ENCODE measurements at regions not wholly inside any gene's neighbourhood (a gene's known extent, or its start where the extent isn't known, plus 50 kb on each side); places are given as distances from the start of the nearest gene placed in this dataset.
"Not testable (repeated sequence)": the region's sequence is repeated elsewhere in the genome, so short reads cannot be mapped to it uniquely, and the experiment has no call there.

GRCh38 chr6:163776906-163777686 is 362.6 kb downstream of the QKI start:
- no peak for DNase-seq

DNA sequence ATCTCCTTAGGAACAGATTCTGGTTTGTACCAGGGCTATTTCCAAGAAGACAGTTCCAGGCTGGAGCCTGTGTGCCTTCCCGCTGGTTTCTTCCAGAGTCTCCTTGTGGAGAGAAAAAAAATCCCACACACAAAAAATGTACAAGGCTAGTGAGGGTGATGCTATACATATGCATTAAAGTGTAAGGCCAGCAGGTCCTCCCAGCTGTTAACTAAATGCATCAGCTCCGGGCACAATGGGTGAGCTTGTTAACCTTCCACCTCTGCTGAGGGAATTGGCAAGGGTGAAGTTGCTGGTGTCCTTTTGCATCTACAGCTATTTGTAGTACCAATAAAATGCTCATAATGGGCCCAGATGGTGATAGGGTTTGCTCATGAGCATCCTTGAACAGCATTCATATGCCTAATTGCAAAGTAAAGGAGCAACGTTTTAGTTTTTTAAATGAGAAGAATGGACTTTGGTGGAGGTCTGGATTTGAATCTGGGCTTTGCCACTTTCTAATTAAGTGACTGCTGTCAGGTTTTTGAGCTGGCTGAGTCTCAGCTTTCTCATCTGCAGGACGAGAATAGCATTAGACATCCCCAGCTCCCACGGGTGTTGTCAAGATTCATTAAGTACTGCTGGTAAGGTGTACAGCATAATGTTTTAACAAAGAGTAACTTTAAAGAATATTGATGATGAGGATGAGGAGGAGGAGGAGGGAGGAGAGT is 361.8 kb downstream of the QKI start:
- DNase-seq, result no peak

- DNase-seq, result no peak
Measured at GRCh38 chr6:163775313-163775712, 360.8 kb downstream of the QKI start.

DNA sequence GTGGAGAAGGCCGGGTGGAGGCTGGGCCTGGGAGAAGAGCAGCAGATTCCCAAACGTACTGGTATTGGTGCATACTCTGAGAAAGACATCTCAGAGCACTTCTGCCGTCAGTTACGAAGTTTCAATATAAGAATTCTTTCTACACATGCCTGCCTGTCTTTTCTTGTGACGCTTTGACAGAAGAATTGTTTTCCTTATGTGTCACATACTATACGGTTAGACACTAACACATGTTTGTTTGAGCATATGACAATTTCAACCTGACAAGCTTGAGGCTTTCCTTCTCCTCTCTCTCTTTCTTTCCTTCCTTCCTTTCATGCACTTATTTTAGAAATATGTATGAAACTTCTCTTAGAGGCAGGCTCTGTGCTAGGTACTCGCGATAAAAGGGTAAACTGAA is 360.0 kb downstream of the QKI start:
- no peak for DNase-seq

GRCh38 chr6:163773646-163774045 is 359.1 kb downstream of the QKI start:
- DNase-seq, result no peak

DNA sequence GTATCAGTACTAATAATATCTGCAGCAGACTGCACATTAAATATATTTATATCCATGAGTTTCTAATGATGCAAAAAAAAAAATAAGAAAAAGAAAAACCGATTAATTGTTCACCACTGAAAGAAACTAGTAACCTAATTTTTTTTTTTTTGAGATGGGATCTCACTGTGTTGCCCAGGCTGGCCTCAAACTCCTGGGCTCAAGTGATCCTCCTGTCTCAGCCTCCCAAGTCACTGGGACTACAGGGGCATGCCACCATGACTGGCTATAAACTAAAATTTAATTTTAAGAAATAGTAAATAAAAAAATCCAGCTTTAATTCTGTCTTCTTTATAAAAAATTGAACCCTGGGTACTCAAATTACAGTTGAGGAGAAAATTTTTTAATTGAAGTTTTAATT is 358.2 kb downstream of the QKI start:
- no peak for DNase-seq

- no peak for DNase-seq
Measured at GRCh38 chr6:163771180-163771579, 356.7 kb downstream of the QKI start.

DNA sequence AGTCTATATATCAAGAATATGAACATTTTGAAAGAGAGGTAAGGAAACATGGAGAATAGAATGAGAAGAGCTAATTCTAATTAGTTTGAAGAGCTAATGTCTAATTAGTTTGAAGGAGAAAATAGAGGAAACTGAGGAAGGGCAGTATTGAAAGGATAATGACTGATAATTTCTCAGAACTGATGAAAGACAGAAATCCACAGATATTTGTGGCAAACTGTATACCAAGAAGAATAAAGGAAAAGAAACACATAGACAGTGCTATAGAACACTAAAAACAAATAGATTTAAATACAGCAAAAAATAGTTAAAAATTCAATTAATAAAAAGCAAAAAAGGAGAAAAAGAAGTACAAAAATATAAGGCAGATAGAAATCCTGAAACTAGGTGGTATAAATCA is 354.4 kb downstream of the QKI start:
- DNase-seq, result no peak

DNA sequence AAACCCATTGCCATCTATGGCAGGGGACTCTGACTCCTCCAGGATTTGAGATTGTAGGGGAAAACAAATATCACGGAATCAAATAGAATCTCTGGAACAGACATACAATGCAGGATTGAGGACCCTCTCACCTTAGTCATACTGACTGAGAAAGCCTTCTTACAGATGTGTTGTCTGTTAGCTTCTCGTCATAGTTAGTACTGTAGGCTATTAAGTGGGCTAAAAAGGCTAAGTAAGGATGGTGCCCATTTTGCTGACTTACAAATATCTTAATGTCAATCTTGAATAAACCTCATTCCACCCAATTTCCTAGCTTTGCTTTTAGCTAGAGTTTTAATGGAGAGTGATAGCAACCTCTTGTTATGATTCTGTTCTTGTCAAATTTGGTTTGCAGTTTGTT is 352.4 kb downstream of the QKI start:
- DNase-seq, result no peak

- no peak for DNase-seq
Measured at GRCh38 chr6:163765335-163765734, 350.8 kb downstream of the QKI start.

DNA sequence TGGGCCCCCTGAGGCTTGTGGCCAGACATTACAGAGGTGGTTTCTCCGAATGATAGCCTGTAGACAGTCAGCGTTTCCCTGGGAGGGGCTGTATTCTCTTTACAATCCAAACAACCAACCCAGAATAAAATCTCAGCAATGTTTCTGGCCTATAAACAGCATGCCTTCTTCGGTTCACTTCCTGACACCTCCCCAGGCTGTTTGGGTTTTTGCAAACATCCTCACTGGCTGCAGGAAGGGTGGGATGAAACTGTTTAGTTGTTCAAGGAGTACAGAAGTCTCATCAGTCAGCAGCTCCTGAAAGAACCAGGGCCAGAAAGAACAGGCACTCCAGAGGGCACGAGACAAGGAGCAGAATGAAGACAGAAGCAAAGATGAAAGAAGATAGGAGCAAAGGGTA is 350.0 kb downstream of the QKI start:
- no peak for DNase-seq

GRCh38 chr6:163761481-163761880 is 347.0 kb downstream of the QKI start:
- no peak for DNase-seq

DNA sequence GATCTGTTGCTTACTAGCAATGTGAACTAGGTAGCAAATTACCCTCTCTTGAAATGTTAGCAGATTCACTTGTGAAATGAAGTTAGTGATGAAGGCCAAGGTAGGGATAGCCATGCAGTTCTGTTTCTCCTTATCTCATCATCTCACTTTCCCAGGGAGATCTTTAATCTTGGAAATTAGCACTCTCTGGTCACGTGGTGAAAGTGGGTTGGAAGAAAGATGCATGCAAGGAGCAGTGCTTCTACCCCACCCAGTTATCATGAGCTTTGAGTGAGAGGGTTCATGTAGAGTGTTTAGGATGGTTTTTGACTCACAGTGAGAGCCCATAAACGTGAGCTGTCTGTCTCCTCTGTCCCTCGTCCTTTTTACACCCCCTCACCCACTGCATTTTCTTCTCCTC is 346.3 kb downstream of the QKI start:
- no peak for DNase-seq

GRCh38 chr6:163759542-163759941 is 345.0 kb downstream of the QKI start:
- DNase-seq, result no peak

DNA sequence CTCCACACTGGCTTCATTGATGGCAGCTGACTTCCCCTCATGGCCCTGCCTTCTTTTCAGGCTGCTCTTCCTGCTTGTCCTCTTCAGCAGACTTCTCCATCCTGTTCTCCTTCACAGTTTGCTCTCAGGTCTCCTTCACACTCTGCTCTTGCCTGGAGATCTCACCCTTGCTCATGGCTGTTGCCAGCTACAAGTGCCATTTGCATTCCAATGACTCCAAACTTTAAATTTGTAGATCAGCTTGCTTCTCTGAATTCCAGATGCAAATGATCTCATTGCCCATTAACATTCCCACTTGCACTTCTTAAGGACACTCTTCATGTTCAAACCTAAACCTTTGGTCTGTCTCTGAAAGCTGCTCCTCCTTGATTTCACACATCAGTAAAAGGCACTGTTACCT is 343.0 kb downstream of the QKI start:
- DNase-seq, result no peak

DNA sequence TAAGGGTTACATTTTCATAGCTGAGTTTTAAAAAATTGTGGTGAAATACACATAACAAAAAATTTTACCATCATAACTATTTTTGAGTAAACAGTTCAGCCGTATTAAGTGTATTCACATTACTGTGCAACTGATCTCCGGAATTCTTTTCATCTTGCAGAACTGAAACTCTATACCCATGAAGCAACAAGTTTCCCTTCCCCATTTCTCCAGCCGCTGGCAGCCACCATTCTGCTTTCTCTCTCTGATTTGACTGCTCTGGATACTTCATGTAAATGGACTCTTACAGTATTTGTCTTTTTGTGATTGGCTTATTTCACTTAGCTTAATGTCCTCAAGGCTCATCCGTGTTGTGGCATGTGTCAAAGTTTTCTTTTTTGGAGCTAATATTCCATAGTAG is 341.6 kb downstream of the QKI start:
- DNase-seq, result no peak

GRCh38 chr6:163754866-163755265 is 340.3 kb downstream of the QKI start:
- no peak for DNase-seq

DNA sequence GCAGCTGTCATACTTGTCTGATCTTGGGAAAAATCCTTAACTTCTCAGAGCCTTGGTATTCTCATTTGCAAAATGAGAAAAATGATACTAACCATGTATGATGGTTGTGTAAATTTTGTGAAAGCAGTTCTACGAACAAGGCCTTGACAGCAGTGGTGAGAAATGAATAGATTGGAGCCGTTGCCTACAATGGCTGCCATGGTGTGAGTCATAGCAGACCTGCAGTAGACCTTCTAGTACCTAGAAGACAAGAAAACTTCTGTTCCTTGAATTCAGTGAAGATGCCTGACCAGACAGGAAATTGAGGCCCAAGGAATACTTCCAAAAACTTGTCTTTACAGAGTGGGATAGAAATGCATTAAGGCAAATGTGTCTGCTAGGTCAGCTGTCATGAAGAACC is 338.9 kb downstream of the QKI start:
- DNase-seq, result no peak

DNA sequence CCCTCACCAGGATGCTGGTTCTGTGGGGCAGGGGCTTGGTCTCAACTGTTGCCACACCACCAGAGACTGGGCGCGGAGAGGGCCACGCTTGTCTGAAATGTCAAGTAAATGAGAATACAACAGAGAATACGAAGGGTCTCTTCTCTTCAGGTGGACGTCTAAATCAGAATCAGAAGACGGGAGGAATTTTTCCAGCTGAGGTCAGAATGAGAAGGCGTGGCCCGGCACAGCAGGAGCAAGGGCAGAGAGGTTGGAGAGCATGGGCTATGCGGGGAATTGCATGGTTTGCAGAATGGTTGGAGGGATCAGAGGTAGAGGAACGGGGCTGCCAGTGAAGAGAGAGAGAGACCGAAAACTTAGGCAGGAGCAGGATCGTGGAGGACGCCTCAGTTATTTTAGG is 337.9 kb downstream of the QKI start:
- DNase-seq, result no peak

- no peak for DNase-seq
Measured at GRCh38 chr6:163751032-163751525, 336.6 kb downstream of the QKI start.

DNA sequence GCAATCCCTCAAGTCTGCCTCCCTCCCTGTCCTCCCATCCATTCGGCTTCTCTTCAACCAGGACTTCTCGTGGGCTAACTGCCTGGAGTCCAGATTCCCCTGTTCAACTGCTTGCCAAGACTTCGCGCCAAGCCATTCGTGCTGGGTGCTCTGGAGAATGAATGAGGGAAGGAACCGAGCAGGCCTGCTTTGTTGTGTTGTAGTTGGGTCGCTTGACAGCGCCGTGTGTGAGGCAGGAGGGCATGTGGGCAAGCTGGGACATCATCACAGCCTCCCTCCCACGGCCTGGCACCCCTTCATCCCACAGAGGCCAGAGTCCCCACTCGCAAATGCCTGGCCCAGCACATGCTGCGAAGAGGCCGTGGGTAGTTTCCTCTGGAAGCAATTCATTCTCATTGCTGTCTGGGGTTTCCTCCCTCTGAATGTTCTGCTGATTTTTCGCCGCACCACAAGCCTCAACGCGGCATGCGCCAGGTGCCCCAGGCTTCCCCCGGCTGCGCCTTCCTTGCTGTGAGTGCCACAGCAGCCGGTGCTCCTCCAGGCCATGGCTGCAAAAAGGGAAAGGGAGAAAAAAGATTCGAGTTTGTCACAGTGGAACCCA is 336.0 kb downstream of the QKI start:
- no peak for DNase-seq

- no peak for DNase-seq
Measured at GRCh38 chr6:163748886-163749285, 334.4 kb downstream of the QKI start.

DNA sequence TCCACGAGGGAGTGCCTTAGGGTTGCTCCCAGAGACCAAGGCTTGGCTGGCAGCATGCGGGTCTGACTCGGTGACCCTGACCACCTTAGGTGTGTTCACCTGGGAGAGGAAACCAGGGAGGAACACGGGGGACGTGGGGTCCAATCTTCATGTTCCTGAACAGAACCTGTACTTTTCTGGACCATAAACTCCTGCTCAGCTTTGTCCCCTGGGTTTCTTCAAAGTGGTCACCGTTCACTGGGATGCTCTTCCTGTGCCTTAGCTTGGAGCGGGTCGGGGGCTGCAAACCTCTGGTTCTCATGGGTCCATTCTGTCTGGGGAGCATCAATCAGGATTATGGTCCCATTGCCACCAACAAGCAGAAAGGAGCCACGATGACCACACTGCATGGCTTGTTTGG is 333.5 kb downstream of the QKI start:
- DNase-seq, result no peak

- not testable (repeated sequence) for DNase-seq
Measured at GRCh38 chr6:163747058-163747457, 332.5 kb downstream of the QKI start.

All from cerebellar nuclear complex (tissue), 1 donor.